GM12878 (cell line): ENCODE measurements at regions not wholly inside any gene's neighbourhood (a gene's known extent, or its start where the extent isn't known, plus 50 kb on each side); places are given as distances from the start of the nearest gene placed in this dataset.
"Not testable (repeated sequence)": the region's sequence is repeated elsewhere in the genome, so short reads cannot be mapped to it uniquely, and the experiment has no call there.

Experiments used
- CEBPB ChIP-seq, 2 experiments: fragments of 150-350 bp in 1 of 2; IDR thresholded peaks; 2 replicates each; pipeline ENCODE4 v1.6.1; 2012 to 2014; ENCODE audit warnings: low read depth in 2 of 2, low read length in 2 of 2, borderline replicate concordance in 1 of 2, inconsistent platforms in 1 of 2
- CTCF ChIP-seq, 3 experiments: IDR thresholded peaks in 2 of 3; conservative IDR thresholded peaks in 1 of 3; 2 replicates each; pipeline ENCODE4 v1.5.1; 2011; ENCODE audit warnings: low read depth in 3 of 3, low read length in 3 of 3, mild to moderate bottlenecking in 3 of 3, control low read depth in 2 of 3, moderate library complexity in 2 of 3, inconsistent platforms in 1 of 3, mixed read lengths in 1 of 3; ENCODE audit not compliant: control insufficient read depth in 2 of 3, insufficient read depth in 1 of 3; ENCODE audit errors: extremely low read depth in 1 of 3
- EZH2 ChIP-seq: IDR thresholded peaks from 2 replicates; pipeline ENCODE4 v1.6.1; 2012; ENCODE audit warnings: low read depth, mild to moderate bottlenecking, control low read depth, inconsistent platforms, low read length, borderline replicate concordance; ENCODE audit not compliant: control insufficient read depth
- FOXM1 ChIP-seq: IDR thresholded peaks from 2 replicates; pipeline ENCODE4 v1.6.1; 2012; ENCODE audit warnings: low read depth, mild to moderate bottlenecking, inconsistent platforms, low read length, moderate library complexity
- HCFC1 ChIP-seq: fragments of 150-350 bp; IDR thresholded peaks from 2 replicates; pipeline ENCODE4 v1.6.1; 2014; ENCODE audit warnings: low read length
- JUNB ChIP-seq: IDR thresholded peaks from 2 replicates; pipeline ENCODE4 v1.6.1; 2016; ENCODE audit warnings: antibody characterized with exemption, mild to moderate bottlenecking
- NR2C2 ChIP-seq: IDR thresholded peaks from 2 replicates; pipeline ENCODE4 v1.6.1; 2011; ENCODE audit warnings: borderline replicate concordance, low read depth; ENCODE audit not compliant: control insufficient read depth, insufficient read length
- NRF1 ChIP-seq: conservative IDR thresholded peaks from 2 replicates; pipeline ENCODE4 v1.6.1; 2011; ENCODE audit warnings: mild to moderate bottlenecking, low read depth, low read length, improper control_type of control experiment
- POLR2A ChIP-seq: IDR thresholded peaks from 2 replicates; pipeline ENCODE4 v1.6.1; 2011; ENCODE audit warnings: low read depth, mild to moderate bottlenecking, low read length
- RAD21 ChIP-seq: IDR thresholded peaks from 2 replicates; pipeline ENCODE4 v1.6.1; 2011; ENCODE audit warnings: mild to moderate bottlenecking, low read depth, low read length, moderate library complexity; ENCODE audit not compliant: insufficient read depth
- TCF3 ChIP-seq: IDR thresholded peaks from 2 replicates; pipeline ENCODE4 v1.6.1; 2012; ENCODE audit warnings: low read depth, mild to moderate bottlenecking, low read length, borderline replicate concordance; ENCODE audit not compliant: insufficient read depth
- YY1 ChIP-seq: IDR thresholded peaks from 2 replicates; pipeline ENCODE4 v1.6.1; 2011; ENCODE audit warnings: low read depth, mild to moderate bottlenecking, low read length
- ZBTB33 ChIP-seq: fragments of 450-650 bp; IDR thresholded peaks from 2 replicates; pipeline ENCODE4 v1.6.1; 2017; ENCODE audit warnings: mild to moderate bottlenecking
- TF ChIP-seq, protein P1 (sequence below): IDR thresholded peaks from 2 replicates; pipeline ENCODE4 v1.6.1; 2012; ENCODE audit warnings: low read depth, low read length, improper control_type of control experiment

- TF ChIP-seq RAD21; NR2C2; NRF1; HCFC1; YY1; FOXM1; CTCF (IDR thresholded peaks at IDR 0.05 in 2 of 3, conservative IDR thresholded peaks at IDR 0.05 in 1 of 3; ENCODE audit: control insufficient read depth in 2 of 3, extremely low read depth in 1 of 3, insufficient read depth in 1 of 3, low read depth in 3 of 3, low read length in 3 of 3); CEBPB (IDR thresholded peaks at IDR 0.05; ENCODE audit: borderline replicate concordance in 1 of 2, low read depth in 2 of 2, low read length in 2 of 2); POLR2A; TCF3; ZBTB33; JUNB; EZH2: not testable (repeated sequence)
- TF ChIP-seq, protein P1, sequence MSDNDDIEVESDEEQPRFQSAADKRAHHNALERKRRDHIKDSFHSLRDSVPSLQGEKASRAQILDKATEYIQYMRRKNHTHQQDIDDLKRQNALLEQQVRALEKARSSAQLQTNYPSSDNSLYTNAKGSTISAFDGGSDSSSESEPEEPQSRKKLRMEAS, result not testable (repeated sequence)
These were observed 450.4 kb downstream of the NAV3 start for GRCh38 chr12:78281102-78281501.
